ENCODE measurements at regions not wholly inside any gene's neighbourhood (a gene's known extent, or its start where the extent isn't known, plus 50 kb on each side); places are given as distances from the start of the nearest gene placed in this dataset.
A peak's percentile ranks its signal among the peaks of the same experiment; 100 is the strongest.

- Histone ChIP-seq H3K27ac (ENCODE audit: low read depth, low read length) (no peak overlapping the region), H3K79me2 (ENCODE audit: control insufficient read depth, low read length) (no peaks in the 10 kb centered on the region), H3K9me3 (ENCODE audit: control insufficient read depth, insufficient read depth, low read length) (no peaks in the 10 kb centered on the region), H3K9me2 (replicated peaks; ENCODE audit: control insufficient read depth, low read length) (no peaks in the 10 kb centered on the region), H3K27me3 (ENCODE audit: control insufficient read depth, low read length) (no peaks in the 10 kb centered on the region), H4K20me1 (ENCODE audit: control insufficient read depth, insufficient read depth, low read depth, low read length) (no peaks in the 10 kb centered on the region), H3F3A (ENCODE audit: control insufficient read depth, insufficient read depth) (no peaks in the 10 kb centered on the region), H3K36me3 (ENCODE audit: control insufficient read depth, low read length) (no peaks in the 10 kb centered on the region), H3K4me3 (ENCODE audit: low read length) (no peak overlapping the region), H3K4me2 (ENCODE audit: low read length) (no peak overlapping the region), H3K4me1 (ENCODE audit: control insufficient read depth, low read length) (no peaks in the 10 kb centered on the region)
- no peak for TF ChIP-seq EZH2phosphoT487 (IDR thresholded peaks at IDR 0.05; ENCODE audit: borderline replicate concordance, low read length)
- TF ChIP-seq, protein P1, sequence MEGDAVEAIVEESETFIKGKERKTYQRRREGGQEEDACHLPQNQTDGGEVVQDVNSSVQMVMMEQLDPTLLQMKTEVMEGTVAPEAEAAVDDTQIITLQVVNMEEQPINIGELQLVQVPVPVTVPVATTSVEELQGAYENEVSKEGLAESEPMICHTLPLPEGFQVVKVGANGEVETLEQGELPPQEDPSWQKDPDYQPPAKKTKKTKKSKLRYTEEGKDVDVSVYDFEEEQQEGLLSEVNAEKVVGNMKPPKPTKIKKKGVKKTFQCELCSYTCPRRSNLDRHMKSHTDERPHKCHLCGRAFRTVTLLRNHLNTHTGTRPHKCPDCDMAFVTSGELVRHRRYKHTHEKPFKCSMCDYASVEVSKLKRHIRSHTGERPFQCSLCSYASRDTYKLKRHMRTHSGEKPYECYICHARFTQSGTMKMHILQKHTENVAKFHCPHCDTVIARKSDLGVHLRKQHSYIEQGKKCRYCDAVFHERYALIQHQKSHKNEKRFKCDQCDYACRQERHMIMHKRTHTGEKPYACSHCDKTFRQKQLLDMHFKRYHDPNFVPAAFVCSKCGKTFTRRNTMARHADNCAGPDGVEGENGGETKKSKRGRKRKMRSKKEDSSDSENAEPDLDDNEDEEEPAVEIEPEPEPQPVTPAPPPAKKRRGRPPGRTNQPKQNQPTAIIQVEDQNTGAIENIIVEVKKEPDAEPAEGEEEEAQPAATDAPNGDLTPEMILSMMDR (IDR thresholded peaks at IDR 0.05; ENCODE audit: low read depth, low read length, poor library complexity, severe bottlenecking) = peak; percentile 82
Measured at GRCh38 chr1:2921970-2922686, 99.1 kb upstream of the ACTRT2 start.

DNA sequence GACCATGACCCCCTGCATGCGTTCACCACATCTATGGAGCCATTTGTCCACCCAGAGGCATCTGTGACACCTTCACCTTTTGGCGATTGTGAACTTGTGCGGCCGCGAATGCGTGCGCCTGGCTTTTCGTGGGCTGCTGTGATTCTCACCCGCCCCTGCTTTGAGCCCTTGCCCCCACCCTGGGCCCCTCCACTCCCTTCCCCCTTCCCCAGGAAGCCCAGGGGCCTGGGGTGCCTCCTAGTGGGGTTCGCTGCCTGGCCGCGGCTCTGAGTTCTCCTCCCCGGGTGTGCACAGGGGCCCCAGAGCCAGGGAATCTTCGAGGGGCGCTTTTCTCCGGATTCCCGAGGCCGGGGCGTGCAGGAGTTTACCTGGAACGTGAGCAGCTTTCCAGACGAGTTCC lies 97.9 kb upstream of the ACTRT2 start:
- no peaks in the 10 kb centered on the region for H3K9me2 ChIP-seq (replicated peaks; ENCODE audit: control insufficient read depth, low read length)
- no peak for TF ChIP-seq EZH2phosphoT487 (IDR thresholded peaks at IDR 0.05; ENCODE audit: borderline replicate concordance, low read length)
- TF ChIP-seq, protein P1 (IDR thresholded peaks at IDR 0.05; ENCODE audit: low read depth, low read length, poor library complexity, severe bottlenecking) = no peak

GRCh38 chr1:2925291-2925690 lies 96.0 kb upstream of the ACTRT2 start:
- Histone ChIP-seq H3K36me3 (ENCODE audit: control insufficient read depth, low read length) (no peaks in the 10 kb centered on the region), H3K27ac (ENCODE audit: low read depth, low read length) (no peak overlapping the region), H3K27me3 (ENCODE audit: control insufficient read depth, low read length) (no peaks in the 10 kb centered on the region), H4K20me1 (ENCODE audit: control insufficient read depth, insufficient read depth, low read depth, low read length) (no peaks in the 10 kb centered on the region), H3K79me2 (ENCODE audit: control insufficient read depth, low read length) (no peaks in the 10 kb centered on the region), H3K4me3 (ENCODE audit: low read length) (no peak overlapping the region), H3K4me2 (ENCODE audit: low read length) (no peak overlapping the region), H3K4me1 (ENCODE audit: control insufficient read depth, low read length) (no peaks in the 10 kb centered on the region), H3F3A (ENCODE audit: control insufficient read depth, insufficient read depth) (no peaks in the 10 kb centered on the region), H3K9me2 (replicated peaks; ENCODE audit: control insufficient read depth, low read length) (no peaks in the 10 kb centered on the region), H3K9me3 (ENCODE audit: control insufficient read depth, insufficient read depth, low read length) (no peaks in the 10 kb centered on the region)
- TF ChIP-seq, protein P1 (IDR thresholded peaks at IDR 0.05; ENCODE audit: low read depth, low read length, poor library complexity, severe bottlenecking) = no peak
- TF ChIP-seq EZH2phosphoT487 (IDR thresholded peaks at IDR 0.05; ENCODE audit: borderline replicate concordance, low read length) = no peak

More for the DNA sequence above, 97.9 kb upstream of the ACTRT2 start:
- H3K27ac ChIP-seq (ENCODE audit: low read depth, low read length) = no peak overlapping the region
- H3K36me3 ChIP-seq (ENCODE audit: control insufficient read depth, low read length) = no peaks in the 10 kb centered on the region
- no peaks in the 10 kb centered on the region for H3K27me3 ChIP-seq (ENCODE audit: control insufficient read depth, low read length)
- no peaks in the 10 kb centered on the region for H4K20me1 ChIP-seq (ENCODE audit: control insufficient read depth, insufficient read depth, low read depth, low read length)
- no peaks in the 10 kb centered on the region for H3K9me3 ChIP-seq (ENCODE audit: control insufficient read depth, insufficient read depth, low read length)
- no peaks in the 10 kb centered on the region for H3K79me2 ChIP-seq (ENCODE audit: control insufficient read depth, low read length)
- no peak overlapping the region for H3K4me2 ChIP-seq (ENCODE audit: low read length)
- H3K4me3 ChIP-seq (ENCODE audit: low read length) = no peak overlapping the region
- no peaks in the 10 kb centered on the region for H3F3A ChIP-seq (ENCODE audit: control insufficient read depth, insufficient read depth)
- H3K4me1 ChIP-seq (ENCODE audit: control insufficient read depth, low read length) = no peaks in the 10 kb centered on the region

Measured in DOHH2 (cell line).